Sigmoid colon (tissue), 6 donors: ENCODE measurements at regions not wholly inside any gene's neighbourhood (a gene's known extent, or its start where the extent isn't known, plus 50 kb on each side); places are given as distances from the start of the nearest gene placed in this dataset.

Source experiments
- DNase-seq: peaks from one replicate; pipeline ENCODE4 v3.0.0-alpha.2; 2019
- H3K27ac ChIP-seq, 4 donors: fragments of 200-600 bp; sonication (generic); one replicate each; pipeline ENCODE4 v1.5.1; 2016 to 2019; ENCODE audit warnings: mild to moderate bottlenecking in 1 of 4
- H3K27me3 ChIP-seq, 3 donors: fragments of 200-600 bp; sonication (generic); one replicate each; pipeline ENCODE4 v1.5.1; 2019; ENCODE audit warnings: mild to moderate bottlenecking in 1 of 3
- H3K36me3 ChIP-seq, 4 donors: fragments of 200-600 bp; sonication (generic); one replicate each; pipeline ENCODE4 v1.5.1; 2016 to 2019
- H3K4me1 ChIP-seq, 4 donors: fragments of 200-600 bp; sonication (generic); one replicate each; pipeline ENCODE4 v1.5.1; 2017 to 2019
- H3K4me3 ChIP-seq, 4 donors: fragments of 200-600 bp; sonication (generic); one replicate each; pipeline ENCODE4 v1.5.1; 2017 to 2019; ENCODE audit warnings: mild to moderate bottlenecking in 2 of 4, moderate library complexity in 1 of 4
- H3K9me3 ChIP-seq, 4 donors: fragments of 200-600 bp in 3 of 4; sonication (generic) in 3 of 4; one replicate each; pipeline versions ENCODE4 v1.5.1 to v1.6.1; 2013 to 2019
- CTCF ChIP-seq, 4 experiments: fragments of 450-650 bp in 3 of 4; fragments of 200-600 bp in 1 of 4; IDR thresholded peaks; one replicate each; pipeline ENCODE4 v1.5.1; 2016 to 2019; ENCODE audit warnings: antibody characterized with exemption in 4 of 4, mild to moderate bottlenecking in 3 of 4, moderate library complexity in 2 of 4
- EP300 ChIP-seq, 4 donors: sonication (generic); formaldehyde crosslinking; IDR thresholded peaks; one replicate each; pipeline ENCODE4 v1.6.1; 2017; ENCODE audit warnings: antibody characterized with exemption in 4 of 4
- POLR2A ChIP-seq, 2 donors: fragments of 450-650 bp; IDR thresholded peaks; one replicate each; pipeline ENCODE4 v1.6.1; 2016; ENCODE audit warnings: antibody characterized with exemption in 2 of 2, mild to moderate bottlenecking in 2 of 2, moderate library complexity in 2 of 2
- POLR2AphosphoS5 ChIP-seq, 4 donors: sonication (generic); formaldehyde crosslinking; IDR thresholded peaks; one replicate each; pipeline ENCODE4 v1.6.1; 2017; ENCODE audit warnings: antibody characterized with exemption in 4 of 4
- WGBS, 2 donors: extraction: QIAGEN DNeasy Blood & Tissue Kit; methylation state at CpG; one replicate each; pipeline ENCODE4 v1.1.7; 2013; 5-methylcytosine and 5-hydroxymethylcytosine counted together
- intact Hi-C: fragments of 100-400 bp; cut with DNase I; formaldehyde crosslinking; loops from one replicate; pipeline ENCODE4 v1.15.1; 2023
- donor health status: healthy with polysubstance abuse.
- donor health status: healthy.

GRCh38 chr18:35770376-35771014 lies 189.0 kb downstream of the GALNT1 start:
- WGBS, 2 donors: 63 to 70% methylated on average over 5 of the region's 5 CpGs
- Histone ChIP-seq H3K9me3 (no peaks in the 10 kb centered on the region), H3K27me3 (no peaks in the 10 kb centered on the region), H3K36me3 (no peaks in the 10 kb centered on the region), H3K27ac (no peak overlapping the region), H3K4me1 (no peaks in the 10 kb centered on the region), H3K4me3 (no peak overlapping the region)
- TF ChIP-seq POLR2A (IDR thresholded peaks at IDR 0.05) (no peak), EP300 (IDR thresholded peaks at IDR 0.05) (no peak), POLR2AphosphoS5 (IDR thresholded peaks at IDR 0.05) (no peak), CTCF (IDR thresholded peaks at IDR 0.05) (no peak)
- no peak for DNase-seq
- intact Hi-C loops: no loop called here

- Histone ChIP-seq H3K4me3 (no peak overlapping the region), H3K36me3 (no peaks in the 10 kb centered on the region), H3K9me3 (no peaks in the 10 kb centered on the region), H3K4me1 (no peaks in the 10 kb centered on the region), H3K27me3 (no peaks in the 10 kb centered on the region), H3K27ac (no peak overlapping the region)
- TF ChIP-seq POLR2A (IDR thresholded peaks at IDR 0.05): no peak
- TF ChIP-seq POLR2AphosphoS5 (IDR thresholded peaks at IDR 0.05): no peak
- no peak for TF ChIP-seq EP300 (IDR thresholded peaks at IDR 0.05)
- TF ChIP-seq CTCF (IDR thresholded peaks at IDR 0.05): no peak
- 76 to 85% methylated on average over 4 of the region's 4 CpGs for WGBS, 2 donors
- DNase-seq: no peak
- intact Hi-C loops: no loop called here
Observed at GRCh38 chr18:35771172-35771571, 189.6 kb downstream of the GALNT1 start.

GRCh38 chr18:35775887-35776286 lies 194.3 kb downstream of the GALNT1 start:
- WGBS, 2 donors: 10 to 40% methylated on average over 2 of the region's 2 CpGs
- DNase-seq: no peak
- Histone ChIP-seq H3K4me3 (no peak overlapping the region), H3K27me3 (no peaks in the 10 kb centered on the region), H3K9me3 (no peaks in the 10 kb centered on the region), H3K36me3 (no peaks in the 10 kb centered on the region), H3K4me1 (no peaks in the 10 kb centered on the region), H3K27ac (no peak overlapping the region)
- intact Hi-C loops: no loop called here
- TF ChIP-seq CTCF (IDR thresholded peaks at IDR 0.05) (no peak), POLR2A (IDR thresholded peaks at IDR 0.05) (no peak), POLR2AphosphoS5 (IDR thresholded peaks at IDR 0.05) (no peak), EP300 (IDR thresholded peaks at IDR 0.05) (no peak)

- Histone ChIP-seq H3K36me3 (no peaks in the 10 kb centered on the region), H3K4me3 (no peak overlapping the region), H3K9me3 (no peaks in the 10 kb centered on the region), H3K27me3 (no peaks in the 10 kb centered on the region), H3K27ac (no peak overlapping the region), H3K4me1 (no peaks in the 10 kb centered on the region)
- 95 to 97% methylated on average over 2 of the region's 2 CpGs for WGBS, 2 donors
- TF ChIP-seq EP300 (IDR thresholded peaks at IDR 0.05) (no peak), POLR2AphosphoS5 (IDR thresholded peaks at IDR 0.05) (no peak), CTCF (IDR thresholded peaks at IDR 0.05) (no peak), POLR2A (IDR thresholded peaks at IDR 0.05) (no peak)
- intact Hi-C loops: no loop called here
- no peak for DNase-seq
Observed at GRCh38 chr18:35776473-35776872, 194.9 kb downstream of the GALNT1 start.

- intact Hi-C loops: no loop called here
- no peaks in the 10 kb centered on the region for H3K36me3 ChIP-seq
- WGBS, 2 donors: 76 to 80% methylated on average over 4 of the region's 4 CpGs
- no peaks in the 10 kb centered on the region for H3K27me3 ChIP-seq
- H3K27ac ChIP-seq: no peak overlapping the region
- no peak for TF ChIP-seq POLR2AphosphoS5 (IDR thresholded peaks at IDR 0.05)
- TF ChIP-seq EP300 (IDR thresholded peaks at IDR 0.05): no peak
- no peak for TF ChIP-seq CTCF (IDR thresholded peaks at IDR 0.05)
- TF ChIP-seq POLR2A (IDR thresholded peaks at IDR 0.05): no peak
- no peak overlapping the region for H3K4me3 ChIP-seq
- DNase-seq: no peak
- no peaks in the 10 kb centered on the region for H3K4me1 ChIP-seq
- H3K9me3 ChIP-seq: no peaks in the 10 kb centered on the region
Observed at GRCh38 chr18:35777039-35777438, 195.4 kb upstream of the RMP24 start.
